DOHH2 (cell line): ENCODE measurements at regions not wholly inside any gene's neighbourhood (a gene's known extent, or its start where the extent isn't known, plus 50 kb on each side); places are given as distances from the start of the nearest gene placed in this dataset.

Source experiments
- H3F3A ChIP-seq: fragments of 200-600 bp; sonication (generic), shearing (Covaris generic); 2 replicates; pipeline ENCODE4 v1.6.0; 2016; ENCODE audit warnings: antibody characterized with exemption, mild to moderate bottlenecking; ENCODE audit not compliant: control insufficient read depth, insufficient read depth
- H3K27ac ChIP-seq: fragments of 200-600 bp; sonication (generic); 2 replicates; pipeline ENCODE4 v1.5.1; 2014; ENCODE audit warnings: low read depth, mild to moderate bottlenecking, low read length, moderate library complexity
- H3K27me3 ChIP-seq: fragments of 200-600 bp; sonication (generic); 2 replicates; pipeline ENCODE4 v1.6.1; 2014; ENCODE audit warnings: mild to moderate bottlenecking, low read length, mixed read lengths; ENCODE audit not compliant: control insufficient read depth
- H3K36me3 ChIP-seq: fragments of 200-600 bp; sonication (generic); 2 replicates; pipeline ENCODE4 v1.6.1; 2014; ENCODE audit warnings: mild to moderate bottlenecking, low read length, moderate library complexity, mixed read lengths; ENCODE audit not compliant: control insufficient read depth
- H3K4me1 ChIP-seq: fragments of 200-600 bp; sonication (generic); 2 replicates; pipeline ENCODE4 v1.6.1; 2014; ENCODE audit warnings: mild to moderate bottlenecking, low read length, mixed read lengths; ENCODE audit not compliant: control insufficient read depth
- H3K4me2 ChIP-seq: fragments of 200-600 bp; sonication (generic); 2 replicates; pipeline ENCODE4 v1.6.0; 2014; ENCODE audit warnings: mild to moderate bottlenecking, low read length, moderate library complexity
- H3K4me3 ChIP-seq: fragments of 200-600 bp; sonication (generic); 2 replicates; pipeline ENCODE4 v1.5.1; 2014; ENCODE audit warnings: mild to moderate bottlenecking, low read length, mixed read lengths
- H3K79me2 ChIP-seq: fragments of 200-600 bp; sonication (generic); 2 replicates; pipeline ENCODE4 v1.6.1; 2014; ENCODE audit warnings: mild to moderate bottlenecking, low read length, mixed read lengths; ENCODE audit not compliant: control insufficient read depth
- H3K9me2 ChIP-seq: fragments of 200-600 bp; sonication (generic); replicated peaks from 2 replicates; pipeline ENCODE4 v1.6.1; 2014; ENCODE audit warnings: mild to moderate bottlenecking, low read length, mixed read lengths; ENCODE audit not compliant: control insufficient read depth
- H3K9me3 ChIP-seq: fragments of 200-600 bp; sonication (generic); 2 replicates; pipeline ENCODE4 v1.6.1; 2014; ENCODE audit warnings: antibody characterized with exemption, low read length, mixed read lengths; ENCODE audit not compliant: control insufficient read depth, insufficient read depth
- H4K20me1 ChIP-seq: fragments of 200-600 bp; sonication (generic); 2 replicates; pipeline ENCODE4 v1.6.0; 2014; ENCODE audit warnings: low read depth, mild to moderate bottlenecking, antibody characterized with exemption, low read length, moderate library complexity; ENCODE audit not compliant: control insufficient read depth, insufficient read depth
- CTCF ChIP-seq: fragments of 200-600 bp; sonication (generic); IDR thresholded peaks from one replicate; pipeline ENCODE4 v1.5.1; 2014; ENCODE audit warnings: antibody characterized with exemption, mild to moderate bottlenecking, low read depth, low read length; ENCODE audit not compliant: poor library complexity, severe bottlenecking
- EZH2phosphoT487 ChIP-seq: fragments of 200-600 bp; sonication (generic); IDR thresholded peaks from 2 replicates; pipeline ENCODE4 v1.6.1; 2017; ENCODE audit warnings: borderline replicate concordance, mild to moderate bottlenecking, antibody characterized with exemption, low read length, moderate library complexity, mixed read lengths

- Histone ChIP-seq H3K4me2 (no peak overlapping the region), H3F3A (no peaks in the 10 kb centered on the region), H3K27ac (no peak overlapping the region), H3K4me3 (no peak overlapping the region), H3K9me3 (0 out of 2 replicates have a peak, but pooled peaks cover 6% of the 10 kb centered on the region), H3K4me1 (peaks cover 4% of the 10 kb centered on the region; the same call in 1 of the 2 replicates), H4K20me1 (no peaks in the 10 kb centered on the region), H3K9me2 (no peaks in the 10 kb centered on the region), H3K79me2 (no peaks in the 10 kb centered on the region), H3K36me3 (no peaks in the 10 kb centered on the region), H3K27me3 (0 out of 2 replicates have a peak, but pooled peaks cover under 1% of the 10 kb centered on the region)
- no peak for TF ChIP-seq CTCF
- no peak for TF ChIP-seq EZH2phosphoT487
Measured at GRCh38 chr2:59529726-59530125, 1023.7 kb downstream of the BCL11A start.

GRCh38 chr2:59528525-59528924, 1024.9 kb downstream of the BCL11A start:
- TF ChIP-seq CTCF: no peak
- TF ChIP-seq EZH2phosphoT487: no peak
- Histone ChIP-seq H3K27ac (no peak overlapping the region), H3K9me3 (0 out of 2 replicates have a peak, but pooled peaks cover 6% of the 10 kb centered on the region), H3K27me3 (no peaks in the 10 kb centered on the region), H3F3A (no peaks in the 10 kb centered on the region), H3K79me2 (no peaks in the 10 kb centered on the region), H3K9me2 (no peaks in the 10 kb centered on the region), H3K36me3 (no peaks in the 10 kb centered on the region), H4K20me1 (no peaks in the 10 kb centered on the region), H3K4me1 (peaks cover 4% of the 10 kb centered on the region; the same call in 1 of the 2 replicates), H3K4me3 (0 out of 2 replicates have a peak overlapping the region, but pooled peaks have one; percentile 1), H3K4me2 (no peak overlapping the region; the same call in 1 of the 2 replicates)

- TF ChIP-seq CTCF (no peak), EZH2phosphoT487 (no peak)
- Histone ChIP-seq H3K4me2 (no peak overlapping the region), H3K9me3 (no peaks in the 10 kb centered on the region), H4K20me1 (no peaks in the 10 kb centered on the region), H3K4me1 (no peaks in the 10 kb centered on the region), H3K79me2 (no peaks in the 10 kb centered on the region), H3K27me3 (no peaks in the 10 kb centered on the region), H3K9me2 (no peaks in the 10 kb centered on the region), H3K4me3 (no peak overlapping the region), H3F3A (no peaks in the 10 kb centered on the region), H3K27ac (no peak overlapping the region), H3K36me3 (no peaks in the 10 kb centered on the region)
Measured at GRCh38 chr2:59502981-59503380, 1050.5 kb downstream of the BCL11A start.
